Parathyroid adenoma (tissue), 2 donors: ENCODE measurements at regions not wholly inside any gene's neighbourhood (a gene's known extent, or its start where the extent isn't known, plus 50 kb on each side); places are given as distances from the start of the nearest gene placed in this dataset.

Experiments
- H2AFZ ChIP-seq: fragments of 300-600 bp; sonication (generic); one replicate; pipeline ENCODE4 v1.7.0; 2017; ENCODE audit warnings: antibody characterized with exemption, mild to moderate bottlenecking
- H3K27ac ChIP-seq: fragments of 300-600 bp; sonication (generic); one replicate; pipeline ENCODE4 v1.7.0; 2017
- H3K27me3 ChIP-seq: fragments of 300-600 bp; sonication (generic); one replicate; pipeline ENCODE4 v1.7.0; 2017; ENCODE audit warnings: low read length; ENCODE audit not compliant: control insufficient read depth, insufficient read depth
- H3K36me3 ChIP-seq: fragments of 300-600 bp; sonication (generic); one replicate; pipeline ENCODE4 v1.7.0; 2017; ENCODE audit warnings: low read length; ENCODE audit not compliant: control insufficient read depth, insufficient read depth
- H3K4me1 ChIP-seq: fragments of 300-600 bp; sonication (generic); one replicate; pipeline ENCODE4 v1.7.0; 2017; ENCODE audit warnings: control low read depth
- H3K4me2 ChIP-seq: fragments of 300-600 bp; sonication (generic); one replicate; pipeline ENCODE4 v1.7.0; 2017; ENCODE audit warnings: low read length
- H3K4me3 ChIP-seq: fragments of 300-600 bp; sonication (generic); one replicate; pipeline ENCODE4 v1.7.0; 2017; ENCODE audit warnings: low read depth, low read length
- H3K79me2 ChIP-seq: fragments of 300-600 bp; sonication (generic); one replicate; pipeline ENCODE4 v1.7.0; 2017; ENCODE audit warnings: control low read depth
- H3K9ac ChIP-seq: fragments of 300-600 bp; sonication (generic); one replicate; pipeline ENCODE4 v1.7.0; 2017; ENCODE audit warnings: mild to moderate bottlenecking
- H3K9me3 ChIP-seq: fragments of 300-600 bp; sonication (generic); one replicate; pipeline ENCODE4 v1.7.0; 2017; ENCODE audit warnings: low read length; ENCODE audit not compliant: control insufficient read depth
- TF ChIP-seq, protein P1 (sequence below): fragments of 300-600 bp; sonication (generic); IDR thresholded peaks from one replicate; pipeline ENCODE4 v1.7.0; 2017; ENCODE audit warnings: antibody characterized with exemption, mild to moderate bottlenecking
- donor health status: primary hyperparathyroidism.

DNA sequence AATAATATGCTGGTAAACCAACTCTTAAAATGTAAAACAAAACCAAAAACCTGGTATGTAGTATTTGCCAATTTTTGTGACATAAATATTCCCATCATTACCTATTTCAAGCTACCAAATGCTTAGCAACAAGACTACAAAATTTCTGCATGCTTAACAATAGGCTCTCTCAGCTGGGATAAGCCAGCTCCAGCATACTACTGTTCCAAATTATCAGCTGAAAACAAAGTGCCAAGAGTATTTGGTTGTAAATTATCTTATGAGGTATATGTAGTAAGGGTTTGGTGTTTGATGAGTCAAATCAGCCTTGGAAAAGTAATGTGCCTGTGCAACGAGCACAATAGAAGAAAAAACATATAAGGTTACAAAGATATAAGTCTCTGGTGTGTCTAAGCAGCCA, 263.2 kb downstream of the HGF start:
- Histone ChIP-seq H3K9ac (no peak overlapping the region), H3K4me1 (no peaks in the 10 kb centered on the region), H3K27me3 (no peaks in the 10 kb centered on the region), H3K79me2 (no peaks in the 10 kb centered on the region), H3K9me3 (no peaks in the 10 kb centered on the region), H3K36me3 (no peaks in the 10 kb centered on the region), H3K4me3 (no peak overlapping the region), H3K27ac (no peak overlapping the region), H2AFZ (no peak overlapping the region), H3K4me2 (no peak overlapping the region)
- TF ChIP-seq, protein P1, sequence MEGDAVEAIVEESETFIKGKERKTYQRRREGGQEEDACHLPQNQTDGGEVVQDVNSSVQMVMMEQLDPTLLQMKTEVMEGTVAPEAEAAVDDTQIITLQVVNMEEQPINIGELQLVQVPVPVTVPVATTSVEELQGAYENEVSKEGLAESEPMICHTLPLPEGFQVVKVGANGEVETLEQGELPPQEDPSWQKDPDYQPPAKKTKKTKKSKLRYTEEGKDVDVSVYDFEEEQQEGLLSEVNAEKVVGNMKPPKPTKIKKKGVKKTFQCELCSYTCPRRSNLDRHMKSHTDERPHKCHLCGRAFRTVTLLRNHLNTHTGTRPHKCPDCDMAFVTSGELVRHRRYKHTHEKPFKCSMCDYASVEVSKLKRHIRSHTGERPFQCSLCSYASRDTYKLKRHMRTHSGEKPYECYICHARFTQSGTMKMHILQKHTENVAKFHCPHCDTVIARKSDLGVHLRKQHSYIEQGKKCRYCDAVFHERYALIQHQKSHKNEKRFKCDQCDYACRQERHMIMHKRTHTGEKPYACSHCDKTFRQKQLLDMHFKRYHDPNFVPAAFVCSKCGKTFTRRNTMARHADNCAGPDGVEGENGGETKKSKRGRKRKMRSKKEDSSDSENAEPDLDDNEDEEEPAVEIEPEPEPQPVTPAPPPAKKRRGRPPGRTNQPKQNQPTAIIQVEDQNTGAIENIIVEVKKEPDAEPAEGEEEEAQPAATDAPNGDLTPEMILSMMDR, result no peak

GRCh38 chr7:81503771-81504170, 266.1 kb downstream of the HGF start:
- Histone ChIP-seq H3K4me3 (no peak overlapping the region), H3K9ac (no peak overlapping the region), H3K36me3 (no peaks in the 10 kb centered on the region), H3K27me3 (no peaks in the 10 kb centered on the region), H2AFZ (no peak overlapping the region), H3K79me2 (no peaks in the 10 kb centered on the region), H3K4me1 (no peaks in the 10 kb centered on the region), H3K9me3 (no peaks in the 10 kb centered on the region), H3K27ac (no peak overlapping the region), H3K4me2 (no peak overlapping the region)
- TF ChIP-seq, protein P1, result no peak

DNA sequence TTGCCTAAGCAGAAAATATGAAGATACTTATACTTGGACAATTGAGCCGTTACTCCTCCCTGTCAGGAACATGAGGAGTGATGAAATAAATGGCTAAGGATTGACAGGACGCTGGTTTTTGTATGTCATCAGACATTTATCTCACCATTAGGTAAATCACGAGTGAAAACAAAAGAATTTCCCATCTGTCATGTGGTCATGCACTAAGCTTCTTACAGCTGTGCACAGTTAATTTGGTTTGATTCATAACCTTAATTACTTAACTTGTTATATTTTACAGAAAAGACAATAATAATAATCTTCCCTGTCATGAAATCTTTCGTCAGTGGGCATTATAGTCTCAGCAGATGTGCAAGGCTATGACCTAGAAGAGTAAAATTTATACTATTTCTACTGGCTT, 266.5 kb downstream of the HGF start:
- no peak overlapping the region for H3K4me3 ChIP-seq
- no peak overlapping the region for H3K4me2 ChIP-seq
- H3K9ac ChIP-seq, result no peak overlapping the region
- no peak overlapping the region for H3K27ac ChIP-seq
- no peaks in the 10 kb centered on the region for H3K9me3 ChIP-seq
- TF ChIP-seq, protein P1, result no peak
- no peaks in the 10 kb centered on the region for H3K27me3 ChIP-seq
- H2AFZ ChIP-seq, result no peak overlapping the region
- H3K36me3 ChIP-seq, result no peaks in the 10 kb centered on the region
- H3K79me2 ChIP-seq, result no peaks in the 10 kb centered on the region
- no peaks in the 10 kb centered on the region for H3K4me1 ChIP-seq

DNA sequence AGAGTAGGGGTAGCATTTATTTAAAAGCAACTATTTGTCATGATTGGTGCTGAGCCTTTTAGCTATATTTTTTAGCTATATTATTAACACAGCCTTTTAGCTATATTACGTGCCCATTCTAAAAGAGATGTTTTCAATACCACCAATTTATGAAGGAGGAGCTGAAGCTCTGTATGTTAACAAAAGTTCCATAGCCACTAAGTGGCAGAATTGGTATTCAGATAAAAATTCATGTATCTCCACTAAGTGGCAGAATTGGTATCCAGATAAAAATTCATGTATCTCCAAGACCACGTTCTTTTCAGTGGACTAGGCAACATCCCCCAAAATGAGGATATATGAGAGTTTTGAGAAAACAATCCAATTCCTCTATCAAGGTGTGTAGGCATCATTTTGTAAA, 268.6 kb downstream of the HGF start:
- Histone ChIP-seq H3K9ac (no peak overlapping the region), H3K4me1 (no peaks in the 10 kb centered on the region), H3K27ac (no peak overlapping the region), H3K4me2 (no peak overlapping the region), H3K79me2 (no peaks in the 10 kb centered on the region), H3K4me3 (no peak overlapping the region), H3K36me3 (no peaks in the 10 kb centered on the region), H3K27me3 (no peaks in the 10 kb centered on the region), H3K9me3 (no peaks in the 10 kb centered on the region), H2AFZ (no peak overlapping the region)
- TF ChIP-seq, protein P1, result no peak

GRCh38 chr7:81500631-81501030, 269.2 kb downstream of the HGF start:
- Histone ChIP-seq H3K9ac (no peak overlapping the region), H3K4me3 (no peak overlapping the region), H3K79me2 (no peaks in the 10 kb centered on the region), H3K4me2 (no peak overlapping the region), H3K36me3 (no peaks in the 10 kb centered on the region), H3K9me3 (no peaks in the 10 kb centered on the region), H3K27me3 (no peaks in the 10 kb centered on the region), H3K27ac (no peak overlapping the region), H2AFZ (no peak overlapping the region), H3K4me1 (no peaks in the 10 kb centered on the region)
- TF ChIP-seq, protein P1, result no peak
